Activated CD8-positive, alpha-beta memory T cell treated with anti-CD3 and anti-CD28 coated beads, Interleukin-2, amount 10 ng/mL, durations not matched to agents 7 days and 5 days (primary cell): ENCODE measurements at regions not wholly inside any gene's neighbourhood (a gene's known extent, or its start where the extent isn't known, plus 50 kb on each side); places are given as distances from the start of the nearest gene placed in this dataset.
"Not testable (repeated sequence)": the region's sequence is repeated elsewhere in the genome, so short reads cannot be mapped to it uniquely, and the experiment has no call there.

ENCODE experiments used
- ATAC-seq: fragments of 150-1000 bp; cut with Tn5 transposase; one replicate; pipeline ENCODE4 v1.10.0; 2021; ENCODE audit warnings: moderate library complexity
- CTCF ChIA-PET: fragments of 350-600 bp; sonication (Branson Sonifier 250); formaldehyde crosslinking; loops from one replicate; lab custom pipeline; 2021; ENCODE audit warnings: antibody characterized with exemption; lab: Charles Lee
- DNase-seq: peaks from one replicate; pipeline ENCODE4 v3.0.0-alpha.2; 2020
- H3K27ac Mint-ChIP-seq: one replicate; pipeline ENCODE4 v1.8.0; 2021; ENCODE audit warnings: mild to moderate bottlenecking, mixed read lengths
- H3K27me3 Mint-ChIP-seq: one replicate; pipeline ENCODE4 v1.8.0; 2021; ENCODE audit warnings: mixed read lengths
- H3K36me3 Mint-ChIP-seq: one replicate; pipeline ENCODE4 v1.8.0; 2021; ENCODE audit warnings: mild to moderate bottlenecking, mixed read lengths
- H3K4me1 Mint-ChIP-seq: one replicate; pipeline ENCODE4 v1.8.0; 2021; ENCODE audit warnings: mixed read lengths
- H3K4me3 Mint-ChIP-seq: one replicate; pipeline ENCODE4 v1.8.0; 2021; ENCODE audit warnings: mild to moderate bottlenecking, moderate library complexity, mixed read lengths
- H3K9me3 Mint-ChIP-seq: one replicate; pipeline ENCODE4 v1.8.0; 2022; ENCODE audit warnings: low read depth, mixed read lengths

GRCh38 chr2:185388226-185388625 lies 350.4 kb upstream of the FSIP2 start:
- H3K27ac Mint-ChIP-seq = no peak overlapping the region
- no peaks in the 10 kb centered on the region for H3K4me1 Mint-ChIP-seq
- H3K27me3 Mint-ChIP-seq = no peaks in the 10 kb centered on the region
- H3K4me3 Mint-ChIP-seq = no peak overlapping the region
- DNase-seq (no peak), ATAC-seq (no peak)
- H3K9me3 Mint-ChIP-seq = peaks cover 4% of the 10 kb centered on the region
- CTCF ChIA-PET = no interaction called here
- no peaks in the 10 kb centered on the region for H3K36me3 Mint-ChIP-seq

DNA sequence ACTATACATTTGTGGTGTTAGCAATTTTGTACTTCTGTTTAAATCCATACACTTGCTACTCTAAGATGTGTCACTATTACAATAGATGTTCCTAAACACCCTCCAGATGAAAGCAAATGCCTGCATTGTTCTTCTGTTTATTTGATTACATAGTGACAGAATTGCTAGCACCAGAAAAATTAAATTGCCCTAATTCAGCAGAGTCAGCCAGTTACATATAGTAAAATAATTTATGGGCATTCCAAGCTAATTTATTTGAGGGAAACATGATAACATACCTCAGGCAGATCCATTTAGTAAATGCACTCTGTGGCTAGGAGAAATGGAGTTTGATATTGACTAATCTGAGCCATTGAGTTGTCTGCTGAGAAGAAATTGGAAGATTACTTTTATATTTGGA lies 347.1 kb upstream of the FSIP2 start:
- CTCF ChIA-PET = no interaction called here
- H3K4me1 Mint-ChIP-seq = no peaks in the 10 kb centered on the region
- no peak overlapping the region for H3K4me3 Mint-ChIP-seq
- ATAC-seq (no peak), DNase-seq (no peak)
- no peak overlapping the region for H3K27ac Mint-ChIP-seq
- peaks cover 2% of the 10 kb centered on the region for H3K9me3 Mint-ChIP-seq
- H3K27me3 Mint-ChIP-seq = no peaks in the 10 kb centered on the region
- no peaks in the 10 kb centered on the region for H3K36me3 Mint-ChIP-seq

GRCh38 chr2:185393091-185393490 lies 345.5 kb upstream of the FSIP2 start:
- CTCF ChIA-PET = interaction anchor here (1.2 kb wide), 1 partner anchor 24 kb away, joined by 3 read pairs; no protein-coding TSS in a partner anchor
- no peak overlapping the region for H3K27ac Mint-ChIP-seq
- no peak overlapping the region for H3K4me3 Mint-ChIP-seq
- ATAC-seq (no peak), DNase-seq (no peak)
- no peaks in the 10 kb centered on the region for H3K36me3 Mint-ChIP-seq
- H3K9me3 Mint-ChIP-seq = no peaks in the 10 kb centered on the region
- H3K4me1 Mint-ChIP-seq = no peaks in the 10 kb centered on the region
- H3K27me3 Mint-ChIP-seq = no peaks in the 10 kb centered on the region

DNA sequence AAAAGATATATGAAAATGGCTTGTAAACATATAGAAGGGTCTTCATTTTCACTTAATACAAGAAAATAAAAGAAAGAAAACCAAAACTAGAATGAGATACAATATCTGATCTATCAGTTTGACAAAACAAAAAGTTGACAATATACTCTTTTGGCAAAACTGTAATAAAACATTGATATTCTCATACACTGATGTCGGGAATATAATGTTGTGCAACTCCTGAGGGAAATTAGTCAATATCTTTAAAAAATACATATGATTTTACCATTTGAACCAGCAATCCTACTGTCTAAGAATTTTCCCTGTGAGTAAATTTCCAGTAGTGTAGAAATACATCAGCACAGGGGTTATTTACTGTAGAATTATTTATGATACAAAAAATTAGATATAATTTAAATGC lies 336.1 kb upstream of the FSIP2 start:
- H3K9me3 Mint-ChIP-seq = peaks cover 8% of the 10 kb centered on the region
- DNase-seq (no peak), ATAC-seq (no peak)
- no peaks in the 10 kb centered on the region for H3K36me3 Mint-ChIP-seq
- CTCF ChIA-PET = no interaction called here
- H3K4me3 Mint-ChIP-seq = no peak overlapping the region
- no peaks in the 10 kb centered on the region for H3K4me1 Mint-ChIP-seq
- no peaks in the 10 kb centered on the region for H3K27me3 Mint-ChIP-seq
- no peak overlapping the region for H3K27ac Mint-ChIP-seq

DNA sequence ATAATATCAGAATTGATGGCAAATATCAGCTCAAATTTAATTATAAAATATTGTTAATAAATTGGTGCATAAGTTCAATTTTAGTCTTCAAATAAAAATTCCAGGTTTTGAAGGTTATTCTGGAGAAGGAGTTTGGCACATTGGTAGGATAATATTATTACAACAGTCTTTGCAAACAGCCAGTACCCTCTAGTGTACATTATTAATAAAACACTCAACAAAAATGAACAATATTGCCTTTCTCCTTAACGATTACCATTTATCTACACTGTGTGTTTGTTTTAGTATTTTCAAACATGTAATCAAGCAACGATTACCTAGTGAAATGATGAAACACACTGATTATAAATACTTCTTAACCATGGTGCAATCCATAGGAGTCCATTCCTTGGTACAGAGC lies 334.0 kb upstream of the FSIP2 start:
- no peak overlapping the region for H3K4me3 Mint-ChIP-seq
- H3K9me3 Mint-ChIP-seq = peaks cover 4% of the 10 kb centered on the region
- H3K27ac Mint-ChIP-seq = no peak overlapping the region
- CTCF ChIA-PET = no interaction called here
- ATAC-seq (no peak), DNase-seq (no peak)
- H3K4me1 Mint-ChIP-seq = no peaks in the 10 kb centered on the region
- no peaks in the 10 kb centered on the region for H3K36me3 Mint-ChIP-seq
- H3K27me3 Mint-ChIP-seq = no peaks in the 10 kb centered on the region

DNA sequence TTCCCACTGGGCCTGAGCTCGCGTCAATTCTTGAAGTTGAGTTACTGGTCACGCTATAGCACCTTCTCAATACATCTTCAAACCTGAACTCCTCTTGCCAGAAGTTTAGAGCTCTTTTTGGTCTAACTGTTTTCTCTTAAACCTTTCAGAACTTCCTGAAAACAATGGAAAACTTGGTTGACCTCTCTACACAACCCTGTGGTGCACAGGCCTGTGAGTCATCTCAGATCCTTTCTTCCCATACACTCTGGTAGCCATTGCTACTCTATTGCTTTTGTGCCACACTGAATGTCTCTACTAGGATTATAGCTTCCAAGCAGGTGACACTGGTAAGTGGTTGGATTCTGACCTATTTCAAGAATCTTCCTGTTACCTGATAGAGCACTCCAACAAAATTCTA lies 321.5 kb upstream of the FSIP2 start:
- ATAC-seq (no peak), DNase-seq (no peak)
- CTCF ChIA-PET = no interaction called here
- Mint-ChIP-seq H3K9me3 (peaks cover 2% of the 10 kb centered on the region), H3K4me1 (no peaks in the 10 kb centered on the region), H3K36me3 (no peaks in the 10 kb centered on the region), H3K4me3 (no peak overlapping the region), H3K27ac (no peak overlapping the region), H3K27me3 (no peaks in the 10 kb centered on the region)

- H3K4me3 Mint-ChIP-seq = no peak overlapping the region
- H3K4me1 Mint-ChIP-seq = no peaks in the 10 kb centered on the region
- CTCF ChIA-PET = no interaction called here
- no peak for DNase-seq
- H3K27ac Mint-ChIP-seq = no peak overlapping the region
- H3K36me3 Mint-ChIP-seq = no peaks in the 10 kb centered on the region
- peaks cover 2% of the 10 kb centered on the region for H3K9me3 Mint-ChIP-seq
- no peaks in the 10 kb centered on the region for H3K27me3 Mint-ChIP-seq
- no peak for ATAC-seq
Measured at GRCh38 chr2:185417688-185418087, 320.9 kb upstream of the FSIP2 start.

DNA sequence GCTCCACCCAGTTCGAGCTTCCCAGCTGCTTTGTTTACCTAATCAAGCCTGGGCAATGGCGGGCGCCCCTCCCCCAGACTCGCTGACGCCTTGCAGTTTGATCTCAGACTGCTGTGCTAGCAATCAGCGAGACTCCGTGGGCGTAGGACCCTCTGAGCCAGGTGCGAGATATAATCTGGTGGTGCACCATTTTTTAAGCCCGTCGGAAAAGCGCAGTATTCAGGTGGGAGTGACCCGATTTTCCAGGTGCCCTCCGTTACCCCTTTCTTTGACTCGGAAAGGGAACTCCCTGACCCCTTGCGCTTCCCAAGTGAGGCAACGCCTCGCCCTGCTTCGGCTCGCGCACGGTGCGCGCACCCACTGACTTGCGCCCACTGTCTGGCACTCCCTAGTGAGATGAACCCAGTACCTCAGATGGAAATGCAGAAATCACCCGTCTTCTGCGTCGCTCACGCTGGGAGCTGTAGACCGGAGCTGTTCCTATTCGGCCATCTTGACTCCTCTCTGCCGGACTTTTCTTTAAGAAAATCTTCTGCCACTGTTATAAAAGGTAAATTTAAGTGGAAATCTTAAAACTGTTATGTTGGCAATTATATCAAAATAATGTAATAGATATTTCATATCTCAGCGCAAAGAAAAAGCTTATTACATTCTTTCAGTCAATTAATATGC lies 313.5 kb upstream of the FSIP2 start:
- DNase-seq, ATAC-seq, H3K4me1 Mint-ChIP-seq, H3K27me3 Mint-ChIP-seq, H3K27ac Mint-ChIP-seq, CTCF ChIA-PET, H3K36me3 Mint-ChIP-seq, H3K4me3 Mint-ChIP-seq, H3K9me3 Mint-ChIP-seq: not testable (repeated sequence)

DNA sequence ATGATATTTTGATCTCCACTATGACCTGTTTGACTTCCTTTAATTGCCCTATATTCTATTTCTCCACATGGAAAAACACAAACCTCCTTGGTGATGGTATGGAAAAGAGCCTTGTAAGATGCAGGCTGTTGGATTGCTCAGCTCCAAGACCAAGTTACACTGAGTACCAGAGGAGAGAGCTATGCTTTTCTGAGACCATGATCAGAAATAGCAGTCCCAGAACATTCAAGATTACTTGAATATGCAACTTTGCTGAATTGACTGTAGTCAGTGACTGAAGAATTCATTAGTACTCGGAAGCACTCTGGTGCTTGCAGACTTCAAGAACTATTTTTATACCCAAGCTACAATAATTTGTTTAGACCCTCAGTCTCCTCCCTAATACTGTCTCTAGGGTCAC lies 310.6 kb upstream of the FSIP2 start:
- DNase-seq (no peak), ATAC-seq (no peak)
- H3K27me3 Mint-ChIP-seq = no peaks in the 10 kb centered on the region
- H3K4me3 Mint-ChIP-seq = no peak overlapping the region
- H3K36me3 Mint-ChIP-seq = no peaks in the 10 kb centered on the region
- CTCF ChIA-PET = no interaction called here
- H3K4me1 Mint-ChIP-seq = no peaks in the 10 kb centered on the region
- no peaks in the 10 kb centered on the region for H3K9me3 Mint-ChIP-seq
- no peak overlapping the region for H3K27ac Mint-ChIP-seq

GRCh38 chr2:185433824-185434223 lies 304.8 kb upstream of the FSIP2 start:
- Mint-ChIP-seq H3K27ac (no peak overlapping the region), H3K36me3 (no peaks in the 10 kb centered on the region), H3K4me3 (no peak overlapping the region), H3K27me3 (no peaks in the 10 kb centered on the region), H3K9me3 (peaks cover 3% of the 10 kb centered on the region), H3K4me1 (no peaks in the 10 kb centered on the region)
- no peak for ATAC-seq
- no peak for DNase-seq
- CTCF ChIA-PET = no interaction called here

DNA sequence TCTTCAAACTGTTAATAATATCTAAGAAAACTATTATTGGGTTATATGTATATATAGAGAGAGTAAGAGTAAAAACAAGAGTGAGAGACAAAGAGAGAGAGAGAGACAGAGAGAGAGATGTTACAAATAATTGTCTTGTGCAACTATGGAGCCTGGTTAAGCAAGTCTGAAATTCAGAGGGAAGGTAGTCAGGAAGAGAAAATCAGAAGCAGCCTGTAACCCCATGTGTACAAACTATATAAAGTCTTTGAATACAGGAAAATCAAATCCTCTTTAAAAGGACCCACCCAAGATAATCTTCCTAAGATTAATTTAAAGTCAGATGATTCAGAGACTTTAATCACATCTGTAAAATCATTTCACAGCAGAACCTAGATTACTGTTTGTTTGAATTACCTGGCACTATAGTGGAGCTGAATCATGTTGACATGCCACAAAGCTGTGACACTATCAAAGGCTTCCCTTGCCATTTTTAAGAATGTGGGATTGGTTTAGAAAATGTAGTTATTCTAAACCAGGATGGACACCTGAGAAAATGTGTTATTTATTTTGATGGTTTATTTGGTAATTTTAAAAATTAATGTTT lies 301.7 kb upstream of the FSIP2 start:
- Mint-ChIP-seq H3K4me1 (no peaks in the 10 kb centered on the region), H3K27ac (no peak overlapping the region), H3K9me3 (peaks cover 3% of the 10 kb centered on the region), H3K4me3 (no peak overlapping the region), H3K36me3 (no peaks in the 10 kb centered on the region), H3K27me3 (no peaks in the 10 kb centered on the region)
- CTCF ChIA-PET = no interaction called here
- no peak for DNase-seq
- no peak for ATAC-seq

DNA sequence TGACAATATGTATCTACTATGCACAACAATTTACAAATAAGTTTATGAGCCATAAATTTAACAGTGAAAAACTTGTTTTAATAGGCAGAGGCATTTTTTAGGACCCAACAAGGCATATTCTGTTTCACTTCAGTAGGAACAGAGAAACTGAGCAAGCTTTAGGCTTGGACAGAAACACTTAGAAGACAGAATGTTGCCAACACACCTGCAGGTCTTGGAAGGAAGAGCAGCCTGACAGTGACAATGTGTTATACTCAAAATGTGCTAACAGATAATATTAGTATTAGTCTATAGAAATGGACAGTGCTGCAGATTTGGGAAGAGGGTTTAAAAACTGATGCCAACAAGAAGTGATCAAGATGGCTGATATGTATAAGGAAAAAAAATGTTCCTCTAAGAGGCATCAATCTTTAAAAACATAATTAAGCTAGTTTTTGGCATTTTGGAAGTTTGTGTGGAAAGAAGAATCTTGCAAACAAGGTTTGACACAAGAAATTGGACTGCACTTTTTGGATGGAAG lies 297.1 kb upstream of the FSIP2 start:
- CTCF ChIA-PET = no interaction called here
- Mint-ChIP-seq H3K9me3 (peaks cover 3% of the 10 kb centered on the region), H3K4me1 (no peaks in the 10 kb centered on the region), H3K36me3 (no peaks in the 10 kb centered on the region), H3K4me3 (no peak overlapping the region), H3K27ac (no peak overlapping the region), H3K27me3 (no peaks in the 10 kb centered on the region)
- DNase-seq (no peak), ATAC-seq (no peak)

DNA sequence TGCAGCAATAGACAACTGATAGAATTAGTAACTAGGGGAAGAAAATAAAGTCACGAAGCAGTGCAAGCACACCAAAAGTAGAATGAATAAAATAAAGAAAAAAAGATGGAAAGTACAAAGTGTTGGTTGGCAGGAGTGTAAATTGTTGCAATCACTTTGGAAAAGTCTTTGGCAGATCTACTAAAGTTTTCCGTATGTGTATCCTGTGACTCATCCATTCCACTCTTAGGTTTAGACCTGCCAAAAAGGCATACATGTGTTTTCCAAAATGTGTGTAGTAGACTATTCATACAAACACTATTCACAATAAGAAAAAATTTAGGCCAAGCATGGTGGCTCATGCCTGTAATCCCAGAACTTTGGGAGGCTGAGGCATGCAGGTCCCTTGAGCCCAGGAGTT lies 282.1 kb upstream of the FSIP2 start:
- H3K4me1 Mint-ChIP-seq = no peaks in the 10 kb centered on the region
- no peak overlapping the region for H3K4me3 Mint-ChIP-seq
- CTCF ChIA-PET = no interaction called here
- DNase-seq = no peak
- H3K27ac Mint-ChIP-seq = no peak overlapping the region
- ATAC-seq = no peak
- H3K9me3 Mint-ChIP-seq = peaks cover 11% of the 10 kb centered on the region
- H3K27me3 Mint-ChIP-seq = no peaks in the 10 kb centered on the region
- no peaks in the 10 kb centered on the region for H3K36me3 Mint-ChIP-seq

DNA sequence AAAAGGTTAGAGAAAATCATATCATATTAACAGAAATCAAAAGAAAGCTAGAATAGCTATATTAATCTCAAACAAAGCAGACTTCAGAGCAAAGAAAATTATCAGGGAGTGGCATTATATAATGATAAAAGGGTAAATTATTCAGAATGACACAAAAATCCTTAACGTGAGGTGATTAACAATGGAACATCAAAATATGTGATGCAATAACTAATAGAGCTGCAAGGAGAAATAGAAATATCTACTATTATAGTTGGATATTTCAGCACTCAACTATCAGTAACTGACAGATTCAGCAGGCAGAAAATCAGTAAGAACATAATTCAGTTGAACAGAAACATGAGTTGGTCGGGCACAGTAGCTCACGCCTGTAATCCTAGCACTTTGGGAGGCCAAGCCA lies 275.1 kb upstream of the FSIP2 start:
- Mint-ChIP-seq H3K9me3 (peaks cover 2% of the 10 kb centered on the region), H3K4me1 (no peaks in the 10 kb centered on the region), H3K27me3 (no peaks in the 10 kb centered on the region), H3K4me3 (no peak overlapping the region), H3K36me3 (no peaks in the 10 kb centered on the region), H3K27ac (no peak overlapping the region)
- DNase-seq (no peak), ATAC-seq (no peak)
- CTCF ChIA-PET = no interaction called here
